ENCODE measurements at regions not wholly inside any gene's neighbourhood (a gene's known extent, or its start where the extent isn't known, plus 50 kb on each side); places are given as distances from the start of the nearest gene placed in this dataset.

DNA sequence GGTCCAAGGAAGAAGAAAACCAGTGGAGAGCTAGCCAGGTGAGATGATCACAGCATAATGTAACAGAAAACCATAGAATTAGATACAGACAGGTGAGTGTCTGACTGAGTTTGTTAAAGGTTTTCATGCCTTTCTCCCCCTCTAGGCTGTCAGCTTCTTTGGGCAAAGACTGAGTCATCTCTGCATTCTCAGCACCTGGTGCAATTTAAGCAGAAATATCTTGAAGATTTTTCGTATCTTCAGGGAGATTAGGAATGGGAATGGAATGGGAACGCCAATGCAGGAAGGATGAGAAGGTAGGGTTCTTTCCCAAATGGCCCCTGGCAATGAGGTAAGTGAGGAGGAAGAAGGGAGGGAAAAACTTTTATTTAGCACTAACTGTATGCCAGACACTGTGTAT is 122.0 kb upstream of the SLC7A14 start:
- DNase-seq (ENCODE audit: low read depth, low spot score): no peak
- POLR2A ChIA-PET: no interaction called here
- CTCF ChIA-PET: interaction anchor here (1.6 to 3.6 kb wide), 2 partner anchors 101 to 104 kb away, joined by 7 to 13 read pairs; no protein-coding TSS in a partner anchor
- no peak overlapping the region for H3K4me3 ChIP-seq (ENCODE audit: low read depth, low read length)
- TF ChIP-seq, protein P1, sequence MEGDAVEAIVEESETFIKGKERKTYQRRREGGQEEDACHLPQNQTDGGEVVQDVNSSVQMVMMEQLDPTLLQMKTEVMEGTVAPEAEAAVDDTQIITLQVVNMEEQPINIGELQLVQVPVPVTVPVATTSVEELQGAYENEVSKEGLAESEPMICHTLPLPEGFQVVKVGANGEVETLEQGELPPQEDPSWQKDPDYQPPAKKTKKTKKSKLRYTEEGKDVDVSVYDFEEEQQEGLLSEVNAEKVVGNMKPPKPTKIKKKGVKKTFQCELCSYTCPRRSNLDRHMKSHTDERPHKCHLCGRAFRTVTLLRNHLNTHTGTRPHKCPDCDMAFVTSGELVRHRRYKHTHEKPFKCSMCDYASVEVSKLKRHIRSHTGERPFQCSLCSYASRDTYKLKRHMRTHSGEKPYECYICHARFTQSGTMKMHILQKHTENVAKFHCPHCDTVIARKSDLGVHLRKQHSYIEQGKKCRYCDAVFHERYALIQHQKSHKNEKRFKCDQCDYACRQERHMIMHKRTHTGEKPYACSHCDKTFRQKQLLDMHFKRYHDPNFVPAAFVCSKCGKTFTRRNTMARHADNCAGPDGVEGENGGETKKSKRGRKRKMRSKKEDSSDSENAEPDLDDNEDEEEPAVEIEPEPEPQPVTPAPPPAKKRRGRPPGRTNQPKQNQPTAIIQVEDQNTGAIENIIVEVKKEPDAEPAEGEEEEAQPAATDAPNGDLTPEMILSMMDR (IDR thresholded peaks at IDR 0.05; ENCODE audit: insufficient read depth, low read length, missing control alignments): no peak

DNA sequence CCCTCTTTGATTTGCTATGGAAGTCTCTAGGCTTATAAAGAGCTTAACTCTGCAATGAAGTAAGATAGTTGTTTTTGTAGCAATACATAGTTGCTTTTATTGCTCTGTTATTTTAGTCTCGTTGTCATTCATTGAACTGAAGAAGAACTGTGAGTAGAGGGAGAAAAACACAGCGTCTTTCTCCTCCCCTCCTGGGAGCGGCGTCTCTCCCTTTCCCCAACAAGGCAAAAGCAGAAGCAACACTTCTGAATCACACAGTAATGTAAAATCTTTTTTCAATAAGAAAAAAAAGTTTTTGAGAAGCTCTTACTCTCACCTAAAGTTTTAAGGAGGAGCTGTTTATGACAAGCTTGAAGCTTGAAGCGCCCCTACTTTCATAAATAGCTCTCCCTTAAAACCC is 119.3 kb upstream of the SLC7A14 start:
- H3K4me3 ChIP-seq (ENCODE audit: low read depth, low read length): no peak overlapping the region
- TF ChIP-seq, protein P1 (IDR thresholded peaks at IDR 0.05; ENCODE audit: insufficient read depth, low read length, missing control alignments): no peak
- DNase-seq (ENCODE audit: low read depth, low spot score): no peak
- CTCF ChIA-PET: interaction anchor here (1.1 to 3.6 kb wide), 3 partner anchors 105 to 291 kb away, joined by 5 to 13 read pairs (median 8); no protein-coding TSS in a partner anchor
- POLR2A ChIA-PET: no interaction called here

DNA sequence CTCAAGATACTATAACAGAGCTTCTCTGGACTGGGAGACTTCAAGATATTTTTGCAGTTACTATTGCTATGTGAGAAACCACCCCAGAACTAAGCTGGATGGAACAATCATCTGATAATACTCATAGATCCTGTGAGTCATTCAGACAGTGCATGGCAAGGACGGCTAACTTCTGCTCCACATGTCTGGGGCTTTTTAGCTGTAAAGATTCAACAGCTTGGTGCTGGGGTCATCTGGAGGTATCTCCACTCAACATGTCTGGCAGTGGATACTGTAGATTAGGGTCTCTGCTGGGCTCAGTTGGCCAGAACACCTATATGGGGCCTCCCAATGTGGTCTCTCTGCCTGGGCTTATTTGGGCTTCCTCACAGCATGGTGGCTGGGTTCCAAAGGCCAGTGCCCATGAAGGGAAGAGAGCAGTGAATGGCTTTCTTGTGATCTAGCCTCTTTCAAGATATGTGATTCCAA is 117.3 kb upstream of the SLC7A14 start:
- H3K4me3 ChIP-seq (ENCODE audit: low read depth, low read length): no peak overlapping the region
- CTCF ChIA-PET: interaction anchor here (0.8 to 3.1 kb wide), 7 partner anchors 12 to 289 kb away, joined by 3 to 18 read pairs (median 4); no protein-coding TSS in a partner anchor
- DNase-seq (ENCODE audit: low read depth, low spot score): peak; percentile 82
- POLR2A ChIA-PET: interaction anchor here (0.6 to 1.7 kb wide), 3 partner anchors 13 to 99 kb away, joined by 3 to 6 read pairs (median 5); no protein-coding TSS in a partner anchor
- TF ChIP-seq, protein P1 (IDR thresholded peaks at IDR 0.05; ENCODE audit: insufficient read depth, low read length, missing control alignments): no peak

DNA sequence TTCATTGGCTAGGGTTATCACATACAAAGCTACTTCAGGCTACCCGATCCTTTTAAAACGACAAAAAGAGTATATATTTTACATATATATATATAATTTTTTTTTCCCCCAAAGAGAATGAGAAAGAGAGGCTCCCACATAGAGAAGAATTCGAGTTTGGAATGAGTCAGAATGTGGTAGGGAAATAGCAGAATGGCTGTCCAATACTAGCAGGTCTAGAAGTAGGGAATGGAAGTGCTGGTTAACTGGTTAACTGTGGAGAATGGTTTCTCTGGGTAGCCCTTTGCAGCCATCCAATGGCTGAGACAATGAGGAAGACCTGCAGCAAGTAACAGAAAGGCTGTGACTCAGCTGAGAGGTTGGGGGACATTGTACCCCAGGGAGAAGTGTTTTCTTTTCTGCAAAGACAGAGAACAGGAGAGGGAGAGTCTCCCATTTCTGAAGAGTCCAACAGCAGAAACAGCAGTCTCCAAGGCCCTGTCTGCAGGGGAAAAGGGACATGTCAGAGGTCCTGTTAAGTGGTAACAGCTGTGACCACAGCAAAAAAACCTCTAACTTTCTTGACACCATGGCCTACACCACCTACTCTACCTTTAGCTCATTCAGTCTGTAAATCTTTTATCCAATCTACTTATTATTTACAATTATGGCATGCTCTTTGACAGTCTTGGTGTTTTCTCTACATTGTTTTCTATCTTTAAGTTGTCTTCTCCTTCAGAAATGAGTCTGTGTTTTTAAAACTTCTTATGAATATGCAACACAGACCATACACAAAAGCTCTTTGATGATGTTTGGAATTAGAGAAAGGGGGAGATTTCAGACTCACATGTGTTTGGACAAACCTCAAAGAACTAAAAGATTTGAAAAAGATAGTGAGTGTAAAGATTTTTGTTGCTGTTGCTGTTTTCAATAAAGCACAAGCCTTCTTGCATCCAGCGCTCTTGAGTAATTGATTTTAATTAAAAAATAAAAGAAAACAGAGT is 116.1 kb upstream of the SLC7A14 start:
- TF ChIP-seq, protein P1 (IDR thresholded peaks at IDR 0.05; ENCODE audit: insufficient read depth, low read length, missing control alignments): no peak
- no peak overlapping the region for H3K4me3 ChIP-seq (ENCODE audit: low read depth, low read length)
- POLR2A ChIA-PET: interaction anchor here (1.7 kb wide), 1 partner anchor 12 kb away, joined by 6 read pairs; no protein-coding TSS in a partner anchor
- CTCF ChIA-PET: interaction anchor here (0.8 to 3.1 kb wide), 9 partner anchors 9 to 288 kb away, joined by 3 to 18 read pairs (median 3); no protein-coding TSS in a partner anchor
- no peak for DNase-seq (ENCODE audit: low read depth, low spot score)

DNA sequence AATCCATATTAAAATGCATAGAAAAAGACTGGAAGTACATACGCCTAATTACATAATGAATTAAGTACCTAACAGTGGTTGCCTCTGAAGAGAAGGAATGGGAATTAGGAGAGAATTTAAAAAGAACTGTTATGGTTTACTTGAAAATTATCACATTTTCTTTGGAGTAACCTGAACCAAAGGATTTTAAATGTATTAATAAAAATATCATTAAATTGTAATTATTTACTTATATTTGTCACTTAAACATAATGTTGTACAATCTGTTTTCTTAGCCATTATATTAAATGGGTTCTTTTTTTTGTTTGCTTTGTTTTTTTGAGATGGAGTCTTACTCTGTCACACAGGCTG is 114.2 kb upstream of the SLC7A14 start:
- ChIA-PET POLR2A (no interaction called here), CTCF (no interaction called here)
- DNase-seq (ENCODE audit: low read depth, low spot score): no peak
- no peak overlapping the region for H3K4me3 ChIP-seq (ENCODE audit: low read depth, low read length)
- TF ChIP-seq, protein P1 (IDR thresholded peaks at IDR 0.05; ENCODE audit: insufficient read depth, low read length, missing control alignments): no peak
